ENCODE measurements at regions not wholly inside any gene's neighbourhood (a gene's known extent, or its start where the extent isn't known, plus 50 kb on each side); places are given as distances from the start of the nearest gene placed in this dataset.

DNA sequence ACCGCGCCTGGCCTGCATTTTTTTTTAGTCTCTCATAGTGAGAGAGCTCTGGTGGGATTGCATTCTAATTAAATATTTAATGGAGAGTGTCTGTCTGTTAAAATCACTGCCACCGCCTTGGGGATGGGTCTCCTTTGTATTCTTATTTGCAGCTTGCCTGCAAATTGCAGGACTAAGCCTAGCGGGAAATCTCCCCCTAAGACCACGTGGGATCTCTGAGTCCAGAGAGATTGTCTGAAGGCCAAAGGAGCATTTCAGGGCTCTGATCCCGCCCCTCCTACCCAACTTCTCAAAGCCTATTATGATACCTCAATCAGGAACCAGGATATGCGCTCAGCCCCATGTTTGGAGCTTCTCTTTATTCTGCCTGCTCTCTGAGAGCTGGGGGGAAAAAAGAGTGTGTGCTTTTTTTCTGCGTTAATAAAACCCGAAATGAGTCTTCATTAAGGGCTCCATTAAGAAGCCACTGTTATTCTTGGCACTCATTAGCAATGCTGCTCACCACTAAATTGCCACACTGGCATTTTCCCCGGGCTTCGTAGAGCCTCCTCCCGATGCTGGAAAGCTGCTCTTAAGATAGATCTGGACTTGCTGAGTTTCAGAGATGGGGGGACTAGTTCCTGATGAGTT lies 92.9 kb upstream of the THY1 start:
- Mint-ChIP-seq H3K9me3 (no peaks in the 10 kb centered on the region), H3K27me3 (peaks cover 45% of the 10 kb centered on the region), H3K4me1 (no peaks in the 10 kb centered on the region), H3K27ac (no peak overlapping the region), H3K4me3 (no peak overlapping the region)
- ATAC-seq (no peak), DNase-seq (no peak)

DNA sequence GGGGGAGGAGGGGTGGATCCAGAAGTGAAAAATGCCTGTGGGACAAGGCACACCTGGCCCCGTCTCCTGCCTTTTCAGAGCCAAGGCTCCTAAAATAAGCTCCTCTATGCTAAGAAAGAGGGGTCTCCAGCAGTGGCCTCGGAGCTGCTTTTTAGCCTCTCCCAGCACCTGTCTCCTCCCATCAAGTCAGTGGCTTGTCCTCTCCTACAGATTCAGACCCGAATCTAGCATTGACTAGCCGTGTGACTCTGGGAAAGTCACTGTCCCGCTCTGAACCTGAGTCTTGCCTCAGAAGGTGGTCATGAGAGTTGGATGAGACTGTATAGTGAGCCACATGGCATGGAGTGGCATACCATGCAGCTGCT lies 90.8 kb upstream of the THY1 start:
- Mint-ChIP-seq H3K27ac (no peak overlapping the region), H3K9me3 (no peaks in the 10 kb centered on the region), H3K4me1 (peaks cover 13% of the 10 kb centered on the region), H3K4me3 (no peak overlapping the region), H3K27me3 (peaks cover 37% of the 10 kb centered on the region)
- ATAC-seq (no peak), DNase-seq (no peak)

DNA sequence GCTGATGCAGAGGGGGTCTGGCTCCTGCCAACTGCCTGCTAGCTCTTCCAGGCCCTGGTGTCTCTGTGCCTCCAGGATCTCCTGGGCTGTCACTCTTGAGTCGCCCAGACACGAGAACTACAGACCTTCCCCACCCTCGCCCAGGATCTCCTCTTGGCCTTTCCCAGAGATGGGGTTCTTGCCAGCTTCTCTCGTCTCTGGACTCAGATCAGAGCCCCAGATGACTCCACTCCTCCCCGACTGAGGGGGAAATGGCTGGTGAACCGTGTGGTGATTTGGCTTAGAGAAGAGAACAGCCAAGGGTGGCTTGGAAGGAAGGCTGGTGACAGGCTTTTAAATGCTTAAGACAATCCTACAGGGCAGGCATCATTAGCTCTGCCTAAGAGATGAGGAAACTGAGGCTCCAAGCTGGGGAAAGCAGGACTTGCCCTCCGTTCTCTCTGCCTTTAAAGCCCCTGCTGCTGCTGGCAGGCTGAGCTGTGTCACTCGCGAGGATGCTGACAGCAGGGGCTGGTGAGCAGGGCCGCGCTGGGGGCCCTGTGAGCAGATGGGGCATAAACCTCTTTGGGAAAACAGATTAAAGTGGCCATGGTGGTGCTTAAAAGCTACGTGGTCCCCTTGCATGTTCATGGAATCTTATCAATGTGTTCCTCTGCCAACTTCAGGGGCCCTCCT lies 90.3 kb upstream of the THY1 start:
- H3K9me3 Mint-ChIP-seq, result no peaks in the 10 kb centered on the region
- peaks cover 13% of the 10 kb centered on the region for H3K4me1 Mint-ChIP-seq
- no peak overlapping the region for H3K27ac Mint-ChIP-seq
- ATAC-seq, result no peak
- DNase-seq, result no peak
- no peak overlapping the region for H3K4me3 Mint-ChIP-seq
- H3K27me3 Mint-ChIP-seq, result peaks cover 37% of the 10 kb centered on the region

DNA sequence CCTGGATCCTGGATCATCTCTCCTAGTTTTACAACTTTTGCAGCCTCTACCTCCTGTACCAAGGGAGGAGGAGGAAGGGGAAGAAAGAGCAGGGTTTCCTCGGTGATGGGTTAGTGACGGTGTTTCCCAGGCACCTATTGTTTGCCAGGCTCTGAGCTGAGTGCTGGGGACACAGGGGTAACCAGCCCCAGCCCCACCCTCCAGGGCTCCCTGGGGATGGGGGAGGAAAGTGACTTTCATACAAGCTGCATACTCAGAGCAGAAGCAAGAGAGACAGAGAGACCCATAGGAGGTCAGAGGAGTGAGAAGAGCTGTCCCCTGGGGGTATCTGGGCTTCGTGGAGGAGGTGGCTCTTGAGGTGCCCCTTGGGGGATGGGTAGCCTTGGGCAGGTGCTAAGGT lies 89.4 kb upstream of the THY1 start:
- Mint-ChIP-seq H3K27ac (peak overlapping the region in 1 of 2 donors; percentile 52), H3K9me3 (no peaks in the 10 kb centered on the region), H3K27me3 (peaks cover 37% of the 10 kb centered on the region), H3K4me3 (no peak overlapping the region), H3K4me1 (peaks cover 13% of the 10 kb centered on the region)
- DNase-seq, result no peak
- ATAC-seq, result no peak

GRCh38 chr11:119511614-119512306 lies 88.8 kb upstream of the THY1 start:
- Mint-ChIP-seq H3K4me1 (peaks cover 13% of the 10 kb centered on the region), H3K27ac (no peak overlapping the region), H3K4me3 (no peak overlapping the region), H3K27me3 (peaks cover 35% of the 10 kb centered on the region), H3K9me3 (no peaks in the 10 kb centered on the region)
- no peak for ATAC-seq
- DNase-seq, result no peak

- peaks cover 22% of the 10 kb centered on the region for H3K27me3 Mint-ChIP-seq
- H3K4me1 Mint-ChIP-seq, result peaks cover 13% of the 10 kb centered on the region
- ATAC-seq (peak; percentile 91), DNase-seq (peak; percentile 13 to 50)
- H3K4me3 Mint-ChIP-seq, result peak overlapping the region in 1 of 2 donors; percentile 42
- H3K27ac Mint-ChIP-seq, result peak overlapping the region; percentile 2 to 40
- no peaks in the 10 kb centered on the region for H3K9me3 Mint-ChIP-seq
Observed at GRCh38 chr11:119509969-119510401, 87.0 kb upstream of the THY1 start.

GRCh38 chr11:119509282-119509841 lies 86.4 kb upstream of the THY1 start:
- H3K27me3 Mint-ChIP-seq, result peaks cover 16% of the 10 kb centered on the region
- H3K9me3 Mint-ChIP-seq, result no peaks in the 10 kb centered on the region
- peaks cover 13% of the 10 kb centered on the region for H3K4me1 Mint-ChIP-seq
- ATAC-seq (peak; percentile 31), DNase-seq (no peak)
- no peak overlapping the region for H3K27ac Mint-ChIP-seq
- peak overlapping the region in 1 of 2 donors; percentile 42 for H3K4me3 Mint-ChIP-seq

- no peak for ATAC-seq
- Mint-ChIP-seq H3K27me3 (peaks cover 18% of the 10 kb centered on the region), H3K4me3 (no peak overlapping the region), H3K27ac (no peak overlapping the region), H3K4me1 (peaks cover 13% of the 10 kb centered on the region), H3K9me3 (peaks cover 0 to 7% of the 10 kb centered on the region in 2 donors)
- DNase-seq, result no peak
Observed at GRCh38 chr11:119506436-119506835, 83.5 kb upstream of the THY1 start.

- ATAC-seq (no peak), DNase-seq (no peak)
- Mint-ChIP-seq H3K27ac (no peak overlapping the region), H3K27me3 (peaks cover 18% of the 10 kb centered on the region), H3K4me3 (no peak overlapping the region), H3K9me3 (peaks cover 0 to 7% of the 10 kb centered on the region in 2 donors), H3K4me1 (peaks cover 13% of the 10 kb centered on the region)
Observed at GRCh38 chr11:119505861-119506260, 82.9 kb upstream of the THY1 start.

DNA sequence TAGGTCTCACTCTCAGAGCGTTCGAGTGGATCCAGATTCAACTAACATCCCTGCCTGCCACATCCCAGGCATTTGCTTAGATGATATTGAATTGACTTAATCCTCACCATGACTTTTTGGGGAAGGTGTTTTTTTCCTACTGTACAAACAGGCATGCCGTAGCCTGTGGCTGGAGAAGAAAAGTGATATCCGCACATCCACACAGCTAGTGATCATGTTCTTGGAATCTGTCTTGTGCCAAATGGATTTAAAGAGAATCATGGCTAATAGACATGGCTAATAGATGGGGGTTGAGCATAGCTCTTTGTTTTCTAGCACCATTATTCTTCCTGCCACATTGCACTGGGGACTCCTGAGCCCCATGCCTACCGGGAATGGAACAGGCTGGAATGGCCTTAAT lies 82.1 kb upstream of the THY1 start:
- peaks cover 25% of the 10 kb centered on the region for H3K27me3 Mint-ChIP-seq
- no peak for ATAC-seq

DNA sequence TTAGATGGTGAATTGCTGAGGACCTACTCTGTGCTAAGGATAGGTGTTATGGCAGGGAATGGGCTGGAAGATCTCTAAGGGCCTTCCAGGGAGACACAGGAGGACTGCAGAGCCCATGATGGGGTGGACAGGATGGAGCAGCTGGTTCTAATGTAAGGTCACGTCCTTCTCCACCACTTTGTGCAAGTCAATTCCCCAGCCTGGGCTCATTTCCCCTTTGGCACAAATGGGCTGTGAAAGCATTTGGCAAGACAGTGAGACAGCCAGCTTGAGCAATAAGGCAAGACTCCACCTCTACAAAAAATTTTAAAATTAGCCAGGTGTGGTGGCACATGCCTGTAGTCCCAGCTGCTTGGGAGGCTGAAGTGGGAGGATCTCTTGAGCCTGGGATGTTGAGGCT lies 81.4 kb upstream of the THY1 start:
- H3K4me1 Mint-ChIP-seq, result peaks cover 2% of the 10 kb centered on the region
- ATAC-seq (no peak), DNase-seq (no peak)
- no peak overlapping the region for H3K27ac Mint-ChIP-seq
- no peak overlapping the region for H3K4me3 Mint-ChIP-seq
- H3K27me3 Mint-ChIP-seq, result peaks cover 31% of the 10 kb centered on the region
- H3K9me3 Mint-ChIP-seq, result peaks cover 0 to 7% of the 10 kb centered on the region in 2 donors

More for the DNA sequence above, 82.1 kb upstream of the THY1 start:
- H3K9me3 Mint-ChIP-seq, result peaks cover 0 to 7% of the 10 kb centered on the region in 2 donors
- H3K27ac Mint-ChIP-seq, result no peak overlapping the region
- no peak for DNase-seq
- H3K4me3 Mint-ChIP-seq, result no peak overlapping the region
- H3K4me1 Mint-ChIP-seq, result peaks cover 9% of the 10 kb centered on the region

DNA sequence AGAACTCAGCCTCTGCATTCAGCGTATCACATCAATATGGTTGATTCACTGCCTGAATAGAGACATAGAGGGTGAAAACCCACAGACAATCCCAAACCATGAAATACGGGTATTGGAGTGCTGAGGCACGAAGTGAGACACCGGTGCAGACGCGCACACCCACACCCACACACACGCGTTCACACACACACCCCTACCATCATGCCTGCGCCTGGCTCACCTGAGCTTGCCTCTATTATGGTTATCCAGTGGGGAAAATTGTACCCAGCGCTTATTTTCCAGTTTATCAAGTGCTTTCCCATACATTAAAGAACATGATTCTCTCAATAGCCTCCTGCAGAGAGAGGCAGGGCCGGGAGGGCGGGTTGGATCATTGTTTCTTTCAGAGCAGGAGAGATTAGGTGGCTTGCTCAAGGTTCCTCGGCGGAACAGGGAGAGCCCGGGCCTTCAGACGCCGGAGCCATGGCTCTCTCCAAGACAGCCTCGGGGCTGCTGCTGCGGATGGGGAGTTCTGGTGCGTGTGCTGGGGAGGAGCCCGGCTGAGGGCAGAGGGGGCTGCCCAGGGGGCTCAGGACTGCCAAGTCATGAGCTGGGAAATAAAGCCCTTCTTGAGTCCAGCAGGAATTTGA lies 78.9 kb upstream of the THY1 start:
- Mint-ChIP-seq H3K4me3 (no peak overlapping the region), H3K9me3 (peaks cover 0 to 7% of the 10 kb centered on the region in 2 donors), H3K27me3 (peaks cover 46% of the 10 kb centered on the region), H3K4me1 (no peaks in the 10 kb centered on the region), H3K27ac (no peak overlapping the region)
- DNase-seq (no peak), ATAC-seq (no peak)

DNA sequence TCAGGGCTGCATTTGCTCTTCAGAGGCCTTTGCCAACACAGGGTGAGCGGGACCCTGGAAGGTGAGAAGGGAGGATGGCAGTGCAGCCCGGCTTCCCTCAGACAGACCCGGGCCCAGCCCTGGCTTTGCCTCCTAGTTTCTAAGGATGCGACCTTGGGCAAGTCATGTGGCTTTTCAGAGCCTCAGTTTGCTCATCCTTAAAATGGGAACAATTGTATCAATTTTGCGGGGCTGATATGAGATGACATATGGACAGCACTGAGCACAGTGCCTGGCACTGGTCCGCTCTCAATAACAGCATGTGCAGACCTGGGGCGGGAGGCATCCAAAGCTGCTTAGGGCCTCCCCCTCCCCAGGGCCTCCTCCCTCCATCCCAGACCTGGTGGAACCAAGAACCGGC lies 74.7 kb upstream of the THY1 start:
- DNase-seq (no peak), ATAC-seq (no peak)
- H3K27ac Mint-ChIP-seq, result no peak overlapping the region
- peaks cover 57% of the 10 kb centered on the region for H3K27me3 Mint-ChIP-seq
- no peak overlapping the region for H3K4me3 Mint-ChIP-seq
- no peaks in the 10 kb centered on the region for H3K4me1 Mint-ChIP-seq
- H3K9me3 Mint-ChIP-seq, result no peaks in the 10 kb centered on the region

- no peak overlapping the region for H3K4me3 Mint-ChIP-seq
- peaks cover 50% of the 10 kb centered on the region for H3K27me3 Mint-ChIP-seq
- ATAC-seq, result no peak
- H3K4me1 Mint-ChIP-seq, result no peaks in the 10 kb centered on the region
- DNase-seq, result no peak
- H3K9me3 Mint-ChIP-seq, result no peaks in the 10 kb centered on the region
- H3K27ac Mint-ChIP-seq, result no peak overlapping the region
Observed at GRCh38 chr11:119496997-119497396, 74.0 kb upstream of the THY1 start.

- DNase-seq (no peak), ATAC-seq (no peak)
- Mint-ChIP-seq H3K27me3 (peaks cover 50% of the 10 kb centered on the region), H3K4me3 (no peak overlapping the region), H3K27ac (no peak overlapping the region), H3K9me3 (no peaks in the 10 kb centered on the region), H3K4me1 (no peaks in the 10 kb centered on the region)
Observed at GRCh38 chr11:119496469-119496868, 73.5 kb upstream of the THY1 start.
